HG02870 (cell line): ENCODE measurements at regions not wholly inside any gene's neighbourhood (a gene's known extent, or its start where the extent isn't known, plus 50 kb on each side); places are given as distances from the start of the nearest gene placed in this dataset.
"Not testable (repeated sequence)": the region's sequence is repeated elsewhere in the genome, so short reads cannot be mapped to it uniquely, and the experiment has no call there.

Experiments
- ATAC-seq: cut with Tn5 transposase; IDR thresholded peaks from one replicate; pipeline ENCODE4 v1.9.1; 2021; ENCODE audit warnings: mild to moderate bottlenecking, moderate library complexity; ENCODE audit not compliant: unreplicated experiment

DNA sequence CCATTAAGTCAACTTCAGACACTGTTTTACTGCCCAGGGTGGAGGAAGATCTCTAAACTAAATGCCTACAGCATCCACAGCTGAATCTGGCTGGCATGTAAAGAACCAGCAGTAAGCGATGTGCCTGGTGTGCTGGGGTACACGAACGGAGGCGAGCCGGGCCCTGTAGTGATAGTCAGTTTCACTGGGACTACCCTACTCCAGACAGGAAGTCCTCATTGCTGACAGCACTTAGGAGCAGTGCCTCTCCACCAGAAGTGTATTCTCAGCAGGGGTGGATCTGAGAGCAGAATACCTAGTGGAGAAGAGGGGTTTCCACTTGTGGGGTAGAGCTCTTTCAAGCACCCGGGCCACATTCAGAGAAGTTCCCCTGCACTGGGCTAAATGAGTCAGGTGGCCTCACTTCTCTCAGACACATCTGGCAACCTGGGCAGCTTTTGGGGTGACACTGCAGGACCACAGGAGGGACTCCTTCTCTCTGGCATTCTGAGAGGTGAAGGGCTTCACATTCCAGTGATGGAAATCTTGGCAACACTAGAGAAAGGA lies 290.3 kb upstream of the PLGLB1 start:
- not testable (repeated sequence) for ATAC-seq

DNA sequence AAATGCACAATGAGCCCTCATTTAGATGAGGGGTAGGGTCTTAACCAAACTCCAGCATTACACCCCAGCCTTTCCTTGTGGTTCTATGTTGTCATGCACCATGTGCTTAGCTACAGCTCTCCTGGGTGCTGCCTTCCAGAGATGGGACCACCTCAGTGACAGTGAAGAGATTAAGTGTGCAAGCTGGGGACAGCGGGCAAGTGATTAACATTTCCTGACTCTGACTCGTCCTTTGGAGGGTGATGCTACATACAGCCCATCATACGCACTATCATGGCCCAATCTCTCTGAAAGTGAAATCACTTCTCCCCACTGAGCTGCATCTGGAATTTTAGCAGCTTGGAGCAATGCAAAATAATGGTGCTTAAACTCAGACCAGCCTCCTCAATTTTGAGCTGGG lies 293.0 kb upstream of the PLGLB1 start:
- ATAC-seq, result not testable (repeated sequence)

DNA sequence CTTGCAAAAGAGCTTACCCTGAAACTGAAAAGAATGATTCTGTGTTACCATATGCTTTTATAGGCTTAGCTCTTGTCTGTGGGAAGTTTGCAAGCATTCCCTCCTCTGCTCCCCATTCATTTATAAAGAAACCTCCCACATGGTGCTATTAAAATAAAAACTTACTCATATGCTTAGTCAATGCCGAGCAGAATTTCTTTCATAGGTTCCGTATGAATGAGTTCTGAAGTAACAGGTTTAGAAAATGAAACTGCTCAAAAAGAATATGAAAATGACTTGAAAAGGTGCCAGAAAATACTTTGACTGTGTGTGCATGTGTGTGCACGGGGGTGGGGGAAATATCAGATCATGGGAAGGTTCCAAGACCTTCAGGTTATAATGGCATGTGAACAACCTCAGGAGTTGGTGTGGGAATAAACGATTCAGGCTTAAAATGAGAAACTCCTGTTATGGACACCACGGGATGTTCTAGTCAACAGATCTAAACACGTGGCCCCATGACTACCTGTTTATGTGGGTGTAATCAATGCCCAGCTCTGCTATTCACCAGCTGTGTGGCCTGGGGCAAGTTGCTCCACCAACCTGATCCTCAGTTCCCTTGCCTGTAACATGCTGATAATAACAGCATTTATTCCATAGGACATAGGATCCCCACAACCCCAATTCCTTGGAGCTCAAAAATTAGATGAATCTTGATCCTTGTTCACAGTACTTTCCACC lies 293.7 kb upstream of the PLGLB1 start:
- peak; percentile 70 for ATAC-seq

DNA sequence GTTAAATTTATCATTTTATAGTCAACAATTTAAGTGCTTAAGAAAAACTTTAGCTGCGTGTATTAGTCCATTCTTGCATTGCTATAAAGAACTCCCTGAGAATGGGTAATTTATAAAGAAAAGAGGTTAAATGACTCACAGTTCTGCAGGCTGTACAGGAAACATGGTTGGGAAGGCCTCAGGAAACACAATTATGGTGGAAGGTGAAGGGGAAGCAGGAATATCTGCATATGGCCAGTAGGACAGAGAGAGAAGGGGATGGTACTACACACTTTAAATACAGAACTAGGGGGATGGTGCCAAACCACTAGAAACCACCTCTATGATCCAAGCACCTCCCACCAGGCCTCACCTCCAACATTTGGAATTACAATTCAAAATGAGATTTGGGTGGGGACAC lies 295.5 kb upstream of the PLGLB1 start:
- ATAC-seq, result not testable (repeated sequence)

DNA sequence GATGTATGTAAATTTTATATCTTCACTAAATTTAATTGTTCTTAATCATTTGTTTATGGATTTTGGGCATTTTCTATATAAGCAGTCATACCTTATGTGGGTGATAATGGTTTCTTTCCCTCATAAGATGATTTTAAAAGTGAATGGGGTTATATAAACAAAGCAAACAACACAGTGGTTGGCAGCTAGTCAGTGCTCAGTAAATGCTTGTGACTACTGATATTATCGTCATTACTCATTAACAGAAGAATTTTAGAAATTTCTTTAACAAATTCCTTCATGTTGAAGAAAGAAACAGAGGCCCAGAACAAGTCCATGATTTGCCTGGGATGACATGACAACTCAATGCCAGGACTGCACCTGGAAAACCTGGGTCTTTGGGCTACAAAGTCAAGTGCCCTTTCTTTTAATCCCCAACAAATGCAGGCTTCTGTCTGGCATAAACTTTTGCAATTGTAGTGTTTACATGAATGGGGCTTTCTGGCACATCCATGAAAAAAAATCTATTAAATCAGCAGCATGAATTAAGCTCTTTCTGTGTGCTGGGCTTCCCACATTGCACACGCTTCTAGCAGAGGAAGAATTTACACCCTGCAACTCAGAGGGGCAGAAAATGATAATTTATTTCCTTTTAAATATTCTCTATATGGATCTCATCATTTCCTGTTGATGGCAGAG lies 297.3 kb upstream of the PLGLB1 start:
- ATAC-seq, result not testable (repeated sequence)

DNA sequence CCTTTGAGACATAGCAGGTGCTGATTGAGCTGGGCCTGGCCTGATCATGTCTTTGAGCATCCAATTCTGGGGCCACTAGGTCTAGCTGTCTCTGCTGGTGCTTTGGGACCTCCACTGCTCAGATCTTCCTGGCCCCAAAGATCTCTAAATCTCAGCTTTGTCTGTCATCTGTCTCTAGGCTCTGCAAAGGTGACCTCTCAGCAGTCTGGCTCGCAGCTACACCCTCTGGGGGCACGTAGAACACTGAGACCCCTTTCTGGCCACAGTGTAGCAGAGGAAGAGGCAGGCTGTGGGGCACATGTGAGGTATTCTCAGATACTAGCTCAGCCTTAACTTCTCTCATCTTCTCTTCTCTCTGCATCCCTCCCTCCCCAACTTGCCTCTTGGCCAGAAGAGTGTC lies 298.1 kb upstream of the PLGLB1 start:
- not testable (repeated sequence) for ATAC-seq

DNA sequence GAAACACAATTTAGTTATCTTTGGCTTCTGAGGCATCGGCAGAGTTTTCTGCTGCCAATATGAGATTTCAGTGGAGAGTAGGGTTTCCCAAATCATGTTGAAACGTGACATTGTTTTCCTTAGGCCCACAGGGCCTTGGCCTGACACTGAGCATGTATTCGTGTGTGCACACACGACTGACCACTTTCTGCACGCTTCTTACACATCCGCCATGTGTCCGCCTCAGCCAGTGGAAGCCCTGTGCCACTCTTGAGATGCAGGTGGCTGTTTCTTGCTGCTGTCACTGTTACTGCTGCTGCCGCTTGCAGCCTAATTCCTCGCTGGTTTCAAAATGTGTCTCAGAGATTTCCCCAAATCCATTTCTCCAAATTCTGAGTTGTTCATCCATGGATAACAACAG lies 299.6 kb upstream of the PLGLB1 start:
- ATAC-seq, result not testable (repeated sequence)

DNA sequence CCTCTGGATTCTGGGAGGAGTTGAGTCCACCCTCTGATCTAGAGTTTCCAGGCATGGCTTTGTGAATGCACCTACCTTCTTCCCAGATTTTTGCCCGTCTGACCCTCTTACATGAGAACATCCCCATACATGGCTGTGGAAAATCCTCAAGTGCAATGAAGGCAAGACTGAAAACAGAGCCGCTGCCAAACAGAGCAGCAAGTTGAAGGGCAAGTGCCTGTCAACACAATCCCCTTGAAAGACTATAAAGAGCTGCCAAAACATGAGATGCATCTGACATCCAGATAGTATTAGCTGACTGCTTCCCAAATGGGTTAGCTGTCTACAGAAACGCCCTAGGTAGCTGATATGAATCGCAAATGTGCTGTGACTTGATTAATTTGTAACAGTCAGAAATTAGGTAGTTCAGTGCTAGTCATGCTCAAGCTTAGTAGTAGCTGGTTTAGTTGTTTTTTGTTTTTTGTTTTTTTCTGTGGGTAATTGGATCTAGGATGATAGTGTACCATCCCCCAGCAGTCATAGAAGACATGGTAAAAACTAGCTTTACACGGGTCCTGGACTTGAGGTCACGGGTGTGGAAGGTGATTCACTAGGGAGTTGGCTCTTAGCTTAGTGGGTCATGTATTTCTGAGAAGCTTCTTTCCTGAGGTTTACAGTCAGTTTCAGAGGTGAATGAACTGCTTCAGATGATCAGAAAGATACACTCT lies 302.8 kb upstream of the PLGLB1 start:
- ATAC-seq, result peak; percentile 40

DNA sequence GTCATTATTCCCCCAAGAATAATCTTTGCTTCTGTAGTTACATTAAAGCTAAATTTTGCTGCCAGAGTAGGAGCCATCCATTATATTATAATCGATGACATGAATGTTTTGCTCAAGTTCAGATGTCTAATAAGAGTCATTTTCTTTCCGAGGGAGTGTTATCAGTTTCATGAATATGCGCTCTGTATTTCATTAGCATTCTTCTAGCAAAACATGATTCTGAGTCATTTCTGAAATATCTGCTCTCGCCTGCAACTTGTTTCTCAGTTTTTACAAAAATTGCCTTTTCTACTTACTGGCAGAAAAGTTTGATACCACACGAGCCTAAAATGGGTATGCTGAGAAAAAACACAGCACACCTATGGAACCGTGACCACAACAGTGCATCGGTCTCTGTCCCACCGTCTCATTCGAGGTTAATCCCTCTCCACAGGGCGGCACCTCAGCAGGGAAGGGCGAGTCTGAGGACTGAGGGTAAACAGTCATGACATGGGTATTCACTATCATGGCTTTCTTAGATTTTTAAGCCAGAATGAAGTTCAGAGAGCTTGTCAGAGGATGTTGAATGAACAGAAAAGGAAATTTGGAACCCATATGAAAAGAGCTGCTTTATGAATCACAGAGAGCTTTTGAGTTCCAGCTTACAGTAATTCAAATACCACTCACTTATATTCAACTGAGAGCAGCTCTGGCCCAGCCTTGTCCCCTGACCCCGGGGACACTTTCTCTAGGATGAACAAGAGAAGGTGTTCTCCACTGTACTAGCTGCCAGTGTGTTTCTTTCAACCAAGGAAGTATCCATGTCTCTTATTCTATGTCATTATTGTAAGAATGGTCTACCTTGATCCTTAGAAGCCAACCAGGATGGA lies 303.6 kb upstream of the PLGLB1 start:
- peak; percentile 49 for ATAC-seq

DNA sequence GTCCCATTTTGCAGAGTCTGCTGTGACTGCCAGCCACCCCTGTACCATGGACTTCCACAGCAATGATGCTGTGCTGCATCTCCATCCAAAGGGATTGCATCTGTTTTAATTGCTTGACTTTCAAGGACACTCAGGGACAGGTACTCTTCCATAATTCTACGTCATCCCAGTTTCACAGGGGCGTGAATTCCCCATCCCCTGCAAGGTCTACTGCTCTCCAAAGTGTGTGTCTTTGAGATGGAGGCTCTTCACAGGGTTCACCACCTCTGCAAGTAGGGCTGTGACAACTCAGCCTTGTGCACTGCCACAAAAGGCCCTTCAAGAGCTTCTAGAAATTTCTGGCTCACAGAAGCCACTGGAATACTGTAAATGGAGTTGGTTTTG lies 304.3 kb upstream of the PLGLB1 start:
- ATAC-seq, result not testable (repeated sequence)

DNA sequence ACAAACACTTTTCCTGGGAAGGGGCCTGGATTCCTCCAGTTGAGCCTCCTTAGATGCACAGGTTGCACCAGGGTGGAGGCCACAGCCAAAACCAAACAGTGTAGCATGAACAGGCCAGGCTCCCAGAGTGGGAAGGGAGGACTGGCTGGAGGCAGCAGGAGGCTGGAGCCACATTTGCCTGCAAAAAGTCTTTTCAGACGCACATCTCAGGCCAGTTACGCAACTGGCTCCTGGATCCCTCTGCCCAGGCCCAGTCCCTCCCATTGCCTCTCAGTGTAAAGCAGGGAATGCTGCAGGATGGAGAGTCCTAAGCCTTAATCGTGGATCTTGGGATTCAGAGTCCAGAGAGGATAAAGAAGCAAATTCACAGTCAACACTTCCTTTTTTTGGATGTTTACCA lies 305.1 kb upstream of the PLGLB1 start:
- ATAC-seq, result not testable (repeated sequence)

DNA sequence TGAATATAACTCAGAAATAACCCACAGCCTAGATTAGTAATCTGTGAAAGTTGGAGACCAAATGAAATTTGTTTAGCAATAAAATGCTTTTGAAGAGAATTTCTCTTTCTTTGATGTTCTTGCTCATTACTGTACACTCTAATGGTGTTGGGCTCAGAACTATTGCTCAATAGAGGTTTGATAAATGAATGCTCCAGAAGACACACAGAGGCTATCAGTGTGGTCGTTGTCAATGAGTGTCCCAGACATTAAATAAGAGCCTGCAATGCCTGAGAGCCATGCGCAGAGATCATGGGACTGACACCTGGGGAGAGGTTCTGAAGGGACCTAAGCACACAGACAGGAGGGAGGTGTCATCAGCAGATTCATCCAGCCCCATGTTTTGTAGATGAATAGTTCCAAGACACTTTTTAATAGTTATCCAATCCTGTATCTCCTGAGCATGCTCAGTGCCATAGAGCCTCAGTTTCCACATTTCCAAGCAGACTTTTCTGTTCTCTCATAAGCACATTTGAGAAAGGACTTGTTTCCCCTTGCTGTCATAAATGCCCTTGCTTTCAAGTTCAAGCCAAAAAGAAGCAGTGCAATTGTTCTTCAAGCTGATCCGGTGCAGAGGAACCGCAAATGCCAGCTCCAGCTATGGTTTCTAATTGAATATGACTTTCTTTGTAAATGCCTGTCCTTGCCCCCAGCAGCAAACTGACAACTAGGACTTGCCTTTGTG lies 306.2 kb upstream of the PLGLB1 start:
- ATAC-seq, result not testable (repeated sequence)

DNA sequence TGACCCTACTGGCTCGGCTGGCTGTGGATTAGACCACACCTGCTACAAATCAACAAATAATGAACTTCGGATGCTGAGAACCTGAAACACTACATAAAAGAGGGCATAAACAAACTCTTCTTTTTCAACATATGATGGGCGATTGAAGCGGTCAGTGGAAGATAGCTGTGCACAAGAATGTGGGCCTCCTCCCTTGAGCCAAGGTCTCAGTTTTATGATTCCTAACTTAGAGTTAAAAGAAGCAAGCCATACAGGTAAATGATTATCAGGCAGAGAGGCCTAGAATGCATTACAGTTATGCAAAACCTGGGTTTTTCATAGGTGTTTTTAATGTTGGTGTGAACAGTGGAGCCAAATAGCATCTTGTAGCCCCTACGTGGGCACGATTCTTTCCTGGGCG lies 307.9 kb upstream of the PLGLB1 start:
- ATAC-seq, result not testable (repeated sequence)

DNA sequence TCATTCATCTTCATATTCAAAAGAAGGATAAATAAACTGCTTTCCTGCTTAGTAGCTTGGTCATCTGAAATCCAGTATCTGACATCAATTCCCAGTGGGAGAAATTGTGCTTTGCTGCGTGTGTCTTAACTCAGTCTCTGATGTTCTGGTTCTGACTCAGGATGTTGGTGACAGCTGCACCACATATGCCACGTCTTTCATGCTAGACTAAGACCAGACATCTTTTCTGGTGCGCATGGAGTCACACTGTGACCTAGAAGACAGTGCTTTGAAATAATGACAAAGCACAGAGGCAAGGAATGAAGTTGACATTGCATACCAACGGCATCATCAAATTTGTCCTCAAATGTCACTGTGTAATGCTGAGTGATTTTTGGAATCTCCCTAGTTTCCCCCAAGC lies 308.8 kb upstream of the PLGLB1 start:
- not testable (repeated sequence) for ATAC-seq

DNA sequence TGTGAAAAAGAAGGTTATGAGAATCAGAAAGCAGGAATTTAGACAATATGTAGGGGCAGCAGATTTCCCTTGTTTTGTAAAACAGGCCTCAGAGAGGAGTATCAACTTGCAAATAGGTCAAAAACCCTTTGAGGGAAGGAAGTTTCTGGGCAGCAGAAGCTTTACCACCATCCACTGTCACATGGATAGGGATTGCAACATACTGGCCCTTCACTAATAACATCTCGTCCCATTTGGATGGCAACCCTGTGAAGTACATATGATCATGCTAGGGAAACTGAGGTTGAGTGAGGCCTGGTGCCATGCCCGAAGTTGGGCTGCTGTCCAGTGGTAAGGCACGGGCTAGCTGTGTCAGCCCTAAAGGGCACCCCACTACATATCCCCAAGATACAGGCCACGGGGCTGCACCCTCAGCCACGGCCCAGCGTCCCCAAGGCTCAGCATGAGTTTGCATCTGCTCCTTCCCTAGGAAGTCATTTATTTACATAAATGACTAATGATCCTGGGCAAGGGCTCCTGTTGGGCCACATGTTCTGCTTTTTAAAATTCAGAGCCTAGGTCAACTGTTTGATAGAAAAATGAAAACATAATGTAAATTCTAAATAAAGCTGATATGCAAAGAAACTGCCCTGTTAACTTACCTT lies 310.4 kb upstream of the PLGLB1 start:
- not testable (repeated sequence) for ATAC-seq

DNA sequence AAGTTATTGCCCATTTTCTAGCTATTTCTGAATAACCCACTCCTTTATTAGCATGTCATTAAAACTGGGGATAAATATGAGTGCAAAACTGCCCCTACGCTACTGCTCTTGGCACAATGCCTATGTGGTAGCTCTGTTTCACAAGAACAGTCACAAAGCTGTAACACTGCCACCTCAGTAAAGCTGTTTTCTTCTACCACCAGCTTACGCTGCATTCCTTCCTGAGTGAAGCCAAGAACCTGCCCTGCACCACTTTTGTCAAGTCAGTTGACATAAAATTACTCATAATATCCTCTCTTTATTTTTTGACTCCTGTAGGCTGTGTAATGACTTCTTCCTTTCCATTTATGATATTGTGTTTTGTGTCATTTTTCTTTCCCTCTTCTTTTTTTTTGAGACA lies 313.2 kb upstream of the PLGLB1 start:
- not testable (repeated sequence) for ATAC-seq

DNA sequence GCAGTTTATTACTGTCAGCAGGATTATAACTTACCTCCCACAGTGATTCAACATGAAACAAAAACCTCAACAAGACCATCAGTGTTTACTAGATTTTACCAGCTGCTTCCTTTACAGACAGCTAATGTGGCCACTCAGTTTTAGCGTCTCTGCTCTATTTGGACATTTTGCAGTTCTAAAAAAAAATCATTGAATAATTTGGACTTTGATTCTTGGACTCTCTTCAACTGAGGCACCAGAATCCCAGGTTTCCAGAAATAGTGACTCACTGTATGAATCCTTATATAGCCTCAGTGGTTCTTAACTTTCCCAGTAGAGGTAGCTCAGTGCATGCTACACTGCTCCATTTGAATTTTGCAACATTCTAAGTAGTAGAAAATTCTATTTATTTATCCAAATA lies 317.4 kb upstream of the PLGLB1 start:
- ATAC-seq, result not testable (repeated sequence)

DNA sequence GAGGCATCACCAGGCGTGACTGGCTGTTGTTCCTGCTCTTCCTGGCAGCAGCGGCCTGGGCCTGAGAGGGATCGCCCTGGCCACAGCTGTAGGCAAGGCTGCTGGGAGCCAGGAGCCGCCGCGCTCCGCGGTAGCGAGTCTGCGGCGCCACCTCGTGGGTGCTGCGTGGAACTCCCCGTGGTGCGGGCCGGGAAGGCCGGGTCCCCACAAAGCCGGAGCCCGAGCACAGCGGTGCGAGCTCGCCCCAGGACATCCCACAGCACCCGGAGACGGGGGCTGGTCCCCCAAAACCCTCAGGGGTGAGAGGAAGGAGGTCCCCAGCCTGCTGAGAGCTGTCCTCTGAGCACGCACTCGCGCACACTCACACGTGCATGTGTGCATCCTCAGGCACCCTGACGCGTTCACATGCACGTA lies 320.0 kb upstream of the PLGLB1 start:
- not testable (repeated sequence) for ATAC-seq

DNA sequence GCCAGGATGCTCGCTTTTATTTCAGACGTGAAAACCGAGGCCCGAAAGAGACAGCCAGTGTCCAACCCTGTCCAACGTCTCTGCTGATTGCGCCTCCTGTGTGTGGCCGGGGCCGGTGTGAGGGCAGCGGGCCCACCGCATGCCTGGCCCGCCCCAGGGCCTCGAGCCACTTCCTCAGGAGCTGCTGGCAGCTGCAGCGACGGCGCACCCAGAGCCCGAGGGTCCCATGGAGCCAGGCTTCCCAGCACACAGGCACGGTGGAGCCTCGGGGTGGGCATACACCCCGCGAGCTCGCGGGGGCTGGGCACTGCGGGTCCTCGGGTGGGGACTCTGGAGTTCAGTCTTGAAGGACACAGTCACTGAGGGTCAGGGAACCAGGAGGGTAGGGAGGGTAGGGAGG lies 320.5 kb upstream of the PLGLB1 start:
- ATAC-seq, result not testable (repeated sequence)
